ENCODE measurements at regions not wholly inside any gene's neighbourhood (a gene's known extent, or its start where the extent isn't known, plus 50 kb on each side); places are given as distances from the start of the nearest gene placed in this dataset.

GRCh38 chr4:31370866-31371465, 650.8 kb downstream of the PCDH7 start:
- ChIA-PET POLR2A (ENCODE audit: low non-redundant PET) (no interaction called here), CTCF (no interaction called here)
- intact Hi-C loops (cut with micrococcal nuclease; ENCODE audit: unreplicated experiment), result loop anchor here (2.0 to 10.0 kb wide), 4 partner anchors 152 to 656 kb away; no protein-coding TSS in a partner anchor
- Histone ChIP-seq H3K4me1 (ENCODE audit: insufficient read depth, low read length, poor library complexity, severe bottlenecking) (peaks cover 6% of the 10 kb centered on the region), H3K27ac (ENCODE audit: low read depth, low read length, poor library complexity, severe bottlenecking) (no peak overlapping the region), H3K36me3 (ENCODE audit: insufficient read depth, low read length, poor library complexity, severe bottlenecking) (no peaks in the 10 kb centered on the region), H3K9me3 (ENCODE audit: low read depth, low read length, poor library complexity, severe bottlenecking) (peaks cover 8% of the 10 kb centered on the region), H3K27me3 (replicated peaks; ENCODE audit: insufficient read depth, low read depth, low read length, poor library complexity) (no peaks in the 10 kb centered on the region), H3K4me3 (ENCODE audit: low read depth, low read length, poor library complexity, severe bottlenecking) (no peak overlapping the region)
- TF ChIP-seq EZH2 (IDR thresholded peaks at IDR 0.05; ENCODE audit: borderline replicate concordance, low read depth, low read length, poor library complexity, severe bottlenecking) (no peak), CTCF (conservative IDR thresholded peaks at IDR 0.05; ENCODE audit: low read depth, low read length) (peak; percentile 84)
- no TSS peak for BruUV-seq (replicated peaks)
- peak; percentile 79 for DNase-seq (ENCODE audit: low spot score)

GRCh38 chr4:31374256-31374960, 654.2 kb downstream of the PCDH7 start:
- DNase-seq (ENCODE audit: low spot score), result no peak
- no peaks in the 10 kb centered on the region for H3K27me3 ChIP-seq (replicated peaks; ENCODE audit: insufficient read depth, low read depth, low read length, poor library complexity)
- CTCF ChIA-PET, result no interaction called here
- H3K4me1 ChIP-seq (ENCODE audit: insufficient read depth, low read length, poor library complexity, severe bottlenecking), result peaks cover 6% of the 10 kb centered on the region
- H3K9me3 ChIP-seq (ENCODE audit: low read depth, low read length, poor library complexity, severe bottlenecking), result peaks cover 8% of the 10 kb centered on the region
- H3K4me3 ChIP-seq (ENCODE audit: low read depth, low read length, poor library complexity, severe bottlenecking), result no peak overlapping the region
- BruUV-seq (replicated peaks), result no TSS peak
- H3K36me3 ChIP-seq (ENCODE audit: insufficient read depth, low read length, poor library complexity, severe bottlenecking), result no peaks in the 10 kb centered on the region
- POLR2A ChIA-PET (ENCODE audit: low non-redundant PET), result no interaction called here
- no peak overlapping the region for H3K27ac ChIP-seq (ENCODE audit: low read depth, low read length, poor library complexity, severe bottlenecking)
- intact Hi-C loops (cut with micrococcal nuclease; ENCODE audit: unreplicated experiment), result loop anchor here (5.0 to 10.0 kb wide), 3 partner anchors 303 to 660 kb away; no protein-coding TSS in a partner anchor
- no peak for TF ChIP-seq CTCF (conservative IDR thresholded peaks at IDR 0.05; ENCODE audit: low read depth, low read length)
- TF ChIP-seq EZH2 (IDR thresholded peaks at IDR 0.05; ENCODE audit: borderline replicate concordance, low read depth, low read length, poor library complexity, severe bottlenecking), result no peak

- POLR2A ChIA-PET (ENCODE audit: low non-redundant PET), result no interaction called here
- H3K27ac ChIP-seq (ENCODE audit: low read depth, low read length, poor library complexity, severe bottlenecking), result no peak overlapping the region
- no peaks in the 10 kb centered on the region for H3K27me3 ChIP-seq (replicated peaks; ENCODE audit: insufficient read depth, low read depth, low read length, poor library complexity)
- peaks cover 8% of the 10 kb centered on the region for H3K9me3 ChIP-seq (ENCODE audit: low read depth, low read length, poor library complexity, severe bottlenecking)
- H3K4me3 ChIP-seq (ENCODE audit: low read depth, low read length, poor library complexity, severe bottlenecking), result no peak overlapping the region
- peaks cover 6% of the 10 kb centered on the region for H3K4me1 ChIP-seq (ENCODE audit: insufficient read depth, low read length, poor library complexity, severe bottlenecking)
- no peak for DNase-seq (ENCODE audit: low spot score)
- no peak for TF ChIP-seq CTCF (conservative IDR thresholded peaks at IDR 0.05; ENCODE audit: low read depth, low read length)
- no peak for TF ChIP-seq EZH2 (IDR thresholded peaks at IDR 0.05; ENCODE audit: borderline replicate concordance, low read depth, low read length, poor library complexity, severe bottlenecking)
- intact Hi-C loops (cut with micrococcal nuclease; ENCODE audit: unreplicated experiment), result loop anchor here (10.0 kb wide), 1 partner anchor 661 kb away; no protein-coding TSS in a partner anchor
- H3K36me3 ChIP-seq (ENCODE audit: insufficient read depth, low read length, poor library complexity, severe bottlenecking), result no peaks in the 10 kb centered on the region
- no TSS peak for BruUV-seq (replicated peaks)
- CTCF ChIA-PET, result no interaction called here
These were observed 655.8 kb downstream of the PCDH7 start for GRCh38 chr4:31375936-31376335.
